MM.1S (cell line): ENCODE measurements at regions not wholly inside any gene's neighbourhood (a gene's known extent, or its start where the extent isn't known, plus 50 kb on each side); places are given as distances from the start of the nearest gene placed in this dataset.

Experiments
- DNase-seq: peaks from one replicate; pipeline ENCODE4 v3.0.0-alpha.2; 2015
- H2AFZ ChIP-seq: fragments of 300-600 bp; sonication (generic); 2 replicates; pipeline ENCODE4 v1.6.0; 2016; ENCODE audit warnings: antibody characterized with exemption, low read length
- H3F3A ChIP-seq: fragments of 300-600 bp; sonication (generic); 2 replicates; pipeline ENCODE4 v1.6.1; 2016; ENCODE audit warnings: mild to moderate bottlenecking, antibody characterized with exemption, low read length, moderate library complexity, mixed read lengths; ENCODE audit not compliant: insufficient read depth
- H3K27ac ChIP-seq: fragments of 300-600 bp; sonication (generic); 2 replicates; pipeline ENCODE4 v1.5.1; 2016; ENCODE audit warnings: mild to moderate bottlenecking, low read length
- H3K27me3 ChIP-seq: fragments of 300-600 bp; sonication (generic); replicated peaks from 2 replicates; pipeline ENCODE4 v1.6.0; 2016; ENCODE audit warnings: low read length; ENCODE audit not compliant: insufficient read depth
- H3K36me3 ChIP-seq: fragments of 300-600 bp; sonication (generic); replicated peaks from 2 replicates; pipeline ENCODE4 v1.6.1; 2016; ENCODE audit warnings: mild to moderate bottlenecking, low read length, mixed read lengths; ENCODE audit not compliant: insufficient read depth
- H3K4me1 ChIP-seq: fragments of 300-600 bp; sonication (generic); 2 replicates; pipeline ENCODE4 v1.6.1; 2016; ENCODE audit warnings: low read length, mixed read lengths
- H3K4me2 ChIP-seq: fragments of 300-600 bp; sonication (generic); 2 replicates; pipeline ENCODE4 v1.6.0; 2016; ENCODE audit warnings: low read depth, low read length
- H3K4me3 ChIP-seq: fragments of 300-600 bp; sonication (generic); 2 replicates; pipeline ENCODE4 v1.5.1; 2016; ENCODE audit warnings: low read length, mixed read lengths
- H3K79me2 ChIP-seq: fragments of 300-600 bp; sonication (generic); 2 replicates; pipeline ENCODE4 v1.6.1; 2016; ENCODE audit warnings: mixed run types, low read length, mixed read lengths
- H3K9ac ChIP-seq: fragments of 300-600 bp; sonication (generic); 2 replicates; pipeline ENCODE4 v1.6.1; 2016; ENCODE audit warnings: low read length, mixed read lengths
- H3K9me2 ChIP-seq: fragments of 300-600 bp; sonication (generic); replicated peaks from 2 replicates; pipeline ENCODE4 v1.6.1; 2016; ENCODE audit warnings: mild to moderate bottlenecking, low read length, mixed read lengths; ENCODE audit not compliant: insufficient read depth
- H3K9me3 ChIP-seq: fragments of 300-600 bp; sonication (generic); replicated peaks from 2 replicates; pipeline ENCODE4 v1.6.1; 2016; ENCODE audit warnings: mild to moderate bottlenecking, low read length, mixed read lengths; ENCODE audit not compliant: insufficient read depth
- H4K20me1 ChIP-seq: fragments of 300-600 bp; sonication (generic); 2 replicates; pipeline ENCODE4 v1.6.1; 2016; ENCODE audit warnings: mild to moderate bottlenecking, low read length, moderate library complexity, mixed read lengths; ENCODE audit not compliant: insufficient read depth
- EZH2 ChIP-seq: fragments of 300-600 bp; sonication (generic); optimal IDR thresholded peaks from 2 replicates; pipeline ENCODE3; 2017; ENCODE audit warnings: low read depth, mild to moderate bottlenecking, antibody characterized with exemption, low read length, mixed read lengths
- EZH2phosphoT487 ChIP-seq: fragments of 300-600 bp; sonication (generic); IDR thresholded peaks from 2 replicates; pipeline ENCODE4 v1.6.1; 2018; ENCODE audit warnings: antibody characterized with exemption, low read length
- TF ChIP-seq, protein P1 (sequence below): fragments of 300-600 bp; sonication (generic); IDR thresholded peaks from 2 replicates; pipeline ENCODE4 v1.5.1; 2016; ENCODE audit warnings: antibody characterized with exemption, low read length, mixed read lengths

DNA sequence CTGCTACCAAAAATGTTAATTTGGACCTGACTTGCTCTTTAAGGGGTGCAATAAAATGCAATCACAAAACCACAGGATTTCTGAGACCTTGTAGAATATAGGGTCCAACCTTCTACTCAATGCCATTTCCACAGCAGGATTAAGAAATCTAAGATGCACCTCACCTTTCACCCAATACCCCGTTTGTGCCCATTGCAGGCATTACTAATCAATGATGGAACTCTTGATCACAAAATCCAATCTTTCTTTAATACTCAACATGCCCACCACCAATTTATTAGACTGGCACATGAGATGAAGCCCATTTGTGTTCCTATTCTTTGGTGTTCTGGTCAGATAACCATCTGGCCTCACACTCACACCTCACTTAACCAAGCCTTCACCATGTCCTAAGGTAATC is 117.2 kb upstream of the IGSF21 start:
- Histone ChIP-seq H3K9me2 (no peaks in the 10 kb centered on the region), H3F3A (no peaks in the 10 kb centered on the region), H3K4me1 (no peaks in the 10 kb centered on the region), H3K4me3 (no peak overlapping the region), H2AFZ (no peak overlapping the region), H3K27me3 (peaks cover 65% of the 10 kb centered on the region), H3K36me3 (no peaks in the 10 kb centered on the region), H4K20me1 (no peaks in the 10 kb centered on the region), H3K4me2 (no peak overlapping the region), H3K79me2 (no peaks in the 10 kb centered on the region), H3K9me3 (no peaks in the 10 kb centered on the region), H3K27ac (no peak overlapping the region), H3K9ac (no peak overlapping the region)
- TF ChIP-seq EZH2 (no peak), EZH2phosphoT487 (no peak)
- TF ChIP-seq, protein P1, sequence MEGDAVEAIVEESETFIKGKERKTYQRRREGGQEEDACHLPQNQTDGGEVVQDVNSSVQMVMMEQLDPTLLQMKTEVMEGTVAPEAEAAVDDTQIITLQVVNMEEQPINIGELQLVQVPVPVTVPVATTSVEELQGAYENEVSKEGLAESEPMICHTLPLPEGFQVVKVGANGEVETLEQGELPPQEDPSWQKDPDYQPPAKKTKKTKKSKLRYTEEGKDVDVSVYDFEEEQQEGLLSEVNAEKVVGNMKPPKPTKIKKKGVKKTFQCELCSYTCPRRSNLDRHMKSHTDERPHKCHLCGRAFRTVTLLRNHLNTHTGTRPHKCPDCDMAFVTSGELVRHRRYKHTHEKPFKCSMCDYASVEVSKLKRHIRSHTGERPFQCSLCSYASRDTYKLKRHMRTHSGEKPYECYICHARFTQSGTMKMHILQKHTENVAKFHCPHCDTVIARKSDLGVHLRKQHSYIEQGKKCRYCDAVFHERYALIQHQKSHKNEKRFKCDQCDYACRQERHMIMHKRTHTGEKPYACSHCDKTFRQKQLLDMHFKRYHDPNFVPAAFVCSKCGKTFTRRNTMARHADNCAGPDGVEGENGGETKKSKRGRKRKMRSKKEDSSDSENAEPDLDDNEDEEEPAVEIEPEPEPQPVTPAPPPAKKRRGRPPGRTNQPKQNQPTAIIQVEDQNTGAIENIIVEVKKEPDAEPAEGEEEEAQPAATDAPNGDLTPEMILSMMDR = no peak
- no peak for DNase-seq

DNA sequence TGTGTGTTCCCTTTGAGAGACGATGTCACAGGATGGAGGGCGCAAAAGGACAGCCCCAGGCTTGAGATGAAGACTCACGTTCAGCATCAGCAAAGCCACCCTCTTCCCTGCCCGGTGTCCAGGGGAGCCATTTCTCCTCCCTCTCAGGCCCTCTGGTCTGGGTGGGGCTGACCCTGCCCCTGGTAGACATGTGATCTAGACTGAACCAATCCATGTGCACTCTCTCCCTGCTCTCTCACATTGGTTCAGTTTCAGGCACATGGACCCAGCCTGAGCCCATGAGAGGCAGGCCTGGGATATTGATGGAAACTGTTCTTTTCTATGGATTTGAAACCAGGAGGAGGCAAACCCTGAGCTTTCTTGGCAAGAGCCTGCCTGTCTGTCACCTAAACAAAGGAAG is 115.6 kb upstream of the IGSF21 start:
- H3K27me3 ChIP-seq = peaks cover 63% of the 10 kb centered on the region
- no peaks in the 10 kb centered on the region for H3K4me1 ChIP-seq
- no peak for TF ChIP-seq EZH2phosphoT487
- TF ChIP-seq EZH2 = no peak
- TF ChIP-seq, protein P1 = no peak
- H2AFZ ChIP-seq = no peak overlapping the region
- no peaks in the 10 kb centered on the region for H3F3A ChIP-seq
- no peak overlapping the region for H3K4me3 ChIP-seq
- H3K9me3 ChIP-seq = no peaks in the 10 kb centered on the region
- H3K36me3 ChIP-seq = no peaks in the 10 kb centered on the region
- no peak overlapping the region for H3K9ac ChIP-seq
- no peak overlapping the region for H3K4me2 ChIP-seq
- H3K79me2 ChIP-seq = no peaks in the 10 kb centered on the region
- no peak for DNase-seq
- H4K20me1 ChIP-seq = no peaks in the 10 kb centered on the region
- no peak overlapping the region for H3K27ac ChIP-seq
- no peaks in the 10 kb centered on the region for H3K9me2 ChIP-seq

DNA sequence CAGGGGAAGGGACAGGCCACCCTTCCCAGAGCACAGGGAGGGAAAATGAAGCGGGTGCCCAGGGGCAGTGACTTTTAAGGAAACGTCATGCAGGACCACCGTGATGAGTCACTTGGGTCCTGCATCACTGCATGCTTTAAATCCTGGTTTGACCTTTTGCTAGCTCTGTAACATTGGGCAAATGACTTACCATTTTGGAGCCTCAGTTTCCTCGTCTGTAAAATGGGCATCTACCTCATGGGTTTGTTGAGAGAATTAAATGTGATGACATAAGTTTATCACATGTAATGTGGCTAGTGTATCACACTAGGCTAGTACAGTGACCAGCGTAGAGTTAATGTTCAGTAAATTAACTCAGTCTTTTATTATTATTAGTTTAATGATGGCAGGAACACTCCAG is 114.8 kb upstream of the IGSF21 start:
- TF ChIP-seq, protein P1 = no peak
- TF ChIP-seq EZH2phosphoT487 (no peak), EZH2 (no peak)
- Histone ChIP-seq H3K79me2 (no peaks in the 10 kb centered on the region), H3K4me2 (no peak overlapping the region), H3F3A (no peaks in the 10 kb centered on the region), H2AFZ (no peak overlapping the region), H3K4me1 (no peaks in the 10 kb centered on the region), H3K36me3 (no peaks in the 10 kb centered on the region), H3K27ac (no peak overlapping the region), H3K9me2 (no peaks in the 10 kb centered on the region), H3K9ac (no peak overlapping the region), H3K4me3 (no peak overlapping the region), H3K9me3 (no peaks in the 10 kb centered on the region), H4K20me1 (no peaks in the 10 kb centered on the region), H3K27me3 (peaks cover 62% of the 10 kb centered on the region)
- no peak for DNase-seq
